ENCODE measurements at regions not wholly inside any gene's neighbourhood (a gene's known extent, or its start where the extent isn't known, plus 50 kb on each side); places are given as distances from the start of the nearest gene placed in this dataset.

GRCh38 chr7:79968077-79968648 lies 166.5 kb upstream of the GNAI1 start:
- TF ChIP-seq GATA2 (IDR thresholded peaks at IDR 0.05; ENCODE audit: low read depth, low read length) = no peak
- no peak for TF ChIP-seq GATA3 (IDR thresholded peaks at IDR 0.05; ENCODE audit: low read depth, low read length)

All from SH-SY5Y (cell line).